ENCODE measurements at regions not wholly inside any gene's neighbourhood (a gene's known extent, or its start where the extent isn't known, plus 50 kb on each side); places are given as distances from the start of the nearest gene placed in this dataset.

GRCh38 chr11:109197656-109198055 lies 224.3 kb upstream of the C11orf87 start:
- H3K79me2 ChIP-seq (ENCODE audit: control insufficient read depth, insufficient read depth, low read length, poor library complexity), result no peaks in the 10 kb centered on the region
- no peak overlapping the region for H3K9ac ChIP-seq (ENCODE audit: low read length)
- no peaks in the 10 kb centered on the region for H3K27me3 ChIP-seq (ENCODE audit: insufficient read depth, low read length)
- peak overlapping the region; percentile 80 for H2BK12ac ChIP-seq (ENCODE audit: low read length)
- H3K4me1 ChIP-seq (ENCODE audit: control insufficient read depth in 1 of 2, insufficient read depth in 2 of 2, low read length in 2 of 2), result no peaks in the 10 kb centered on the region
- H4K8ac ChIP-seq (ENCODE audit: low read depth, low read length), result no peak overlapping the region
- peaks cover 1% of the 10 kb centered on the region for H3K9me3 ChIP-seq (ENCODE audit: insufficient read depth, low read depth, low read length)
- H3K27ac ChIP-seq (ENCODE audit: low read depth, low read length), result no peak overlapping the region
- H2BK5ac ChIP-seq (ENCODE audit: low read depth, low read length, poor library complexity), result no peak overlapping the region
- no peak overlapping the region for H4K12ac ChIP-seq (ENCODE audit: low read depth, low read length)
- no peak overlapping the region for H3K4me2 ChIP-seq (ENCODE audit: low read length)
- no peak overlapping the region for H2AK5ac ChIP-seq (ENCODE audit: low read length)
- DNase-seq, result no peak
- H3K18ac ChIP-seq (ENCODE audit: low read length), result no peak overlapping the region
- no peak overlapping the region for H3K4ac ChIP-seq (ENCODE audit: low read depth, low read length)
- no CpG with 5 or more reads among the region's 1 CpG for WGBS (ENCODE audit: extremely low coverage, insufficient coverage, insufficient read length)
- no peak overlapping the region for H2AFZ ChIP-seq (ENCODE audit: insufficient read depth, low read length, poor library complexity)
- H4K91ac ChIP-seq (ENCODE audit: low read depth, low read length), result no peak overlapping the region
- H3K36me3 ChIP-seq (ENCODE audit: control insufficient read depth in 1 of 2, insufficient read depth in 2 of 2, low read length in 2 of 2), result no peaks in the 10 kb centered on the region
- no peak overlapping the region for H2BK120ac ChIP-seq (ENCODE audit: insufficient read depth, low read length, poor library complexity)
- H3K4me3 ChIP-seq (ENCODE audit: low read depth, low read length), result no peak overlapping the region
- no peaks in the 10 kb centered on the region for H3K79me1 ChIP-seq (ENCODE audit: low read length)
- no peak overlapping the region for H3K23ac ChIP-seq (ENCODE audit: low read length)
- no peak overlapping the region for H3K14ac ChIP-seq (ENCODE audit: low read length)

GRCh38 chr11:109203176-109203575 lies 218.8 kb upstream of the C11orf87 start:
- no peak overlapping the region for H2BK12ac ChIP-seq (ENCODE audit: low read length)
- no peaks in the 10 kb centered on the region for H3K9me3 ChIP-seq (ENCODE audit: insufficient read depth, low read depth, low read length)
- H4K8ac ChIP-seq (ENCODE audit: low read depth, low read length), result no peak overlapping the region
- no peaks in the 10 kb centered on the region for H3K27me3 ChIP-seq (ENCODE audit: insufficient read depth, low read length)
- H3K14ac ChIP-seq (ENCODE audit: low read length), result no peak overlapping the region
- H3K4me2 ChIP-seq (ENCODE audit: low read length), result no peak overlapping the region
- H3K23ac ChIP-seq (ENCODE audit: low read length), result no peak overlapping the region
- no peaks in the 10 kb centered on the region for H3K79me2 ChIP-seq (ENCODE audit: control insufficient read depth, insufficient read depth, low read length, poor library complexity)
- no peak overlapping the region for H2AFZ ChIP-seq (ENCODE audit: insufficient read depth, low read length, poor library complexity)
- no peak overlapping the region for H3K4me3 ChIP-seq (ENCODE audit: low read depth, low read length)
- H3K4ac ChIP-seq (ENCODE audit: low read depth, low read length), result no peak overlapping the region
- no peaks in the 10 kb centered on the region for H3K79me1 ChIP-seq (ENCODE audit: low read length)
- H3K27ac ChIP-seq (ENCODE audit: low read depth, low read length), result no peak overlapping the region
- no peak overlapping the region for H3K9ac ChIP-seq (ENCODE audit: low read length)
- H4K12ac ChIP-seq (ENCODE audit: low read depth, low read length), result no peak overlapping the region
- no peaks in the 10 kb centered on the region for H3K36me3 ChIP-seq (ENCODE audit: control insufficient read depth in 1 of 2, insufficient read depth in 2 of 2, low read length in 2 of 2)
- H2BK120ac ChIP-seq (ENCODE audit: insufficient read depth, low read length, poor library complexity), result no peak overlapping the region
- H2BK5ac ChIP-seq (ENCODE audit: low read depth, low read length, poor library complexity), result no peak overlapping the region
- H3K4me1 ChIP-seq (ENCODE audit: control insufficient read depth in 1 of 2, insufficient read depth in 2 of 2, low read length in 2 of 2), result no peaks in the 10 kb centered on the region
- H2AK5ac ChIP-seq (ENCODE audit: low read length), result no peak overlapping the region
- H4K91ac ChIP-seq (ENCODE audit: low read depth, low read length), result no peak overlapping the region
- no peak for DNase-seq
- H3K18ac ChIP-seq (ENCODE audit: low read length), result no peak overlapping the region
- WGBS (ENCODE audit: extremely low coverage, insufficient coverage, insufficient read length), result no CpG with 5 or more reads among the region's 1 CpG

GRCh38 chr11:109205312-109205711 lies 216.7 kb upstream of the C11orf87 start:
- Histone ChIP-seq H3K4me2 (ENCODE audit: low read length) (no peak overlapping the region), H3K27me3 (ENCODE audit: insufficient read depth, low read length) (no peaks in the 10 kb centered on the region), H2BK12ac (ENCODE audit: low read length) (no peak overlapping the region), H3K23ac (ENCODE audit: low read length) (no peak overlapping the region), H2BK120ac (ENCODE audit: insufficient read depth, low read length, poor library complexity) (no peak overlapping the region), H3K4ac (ENCODE audit: low read depth, low read length) (no peak overlapping the region), H3K4me1 (ENCODE audit: control insufficient read depth in 1 of 2, insufficient read depth in 2 of 2, low read length in 2 of 2) (no peaks in the 10 kb centered on the region), H3K18ac (ENCODE audit: low read length) (no peak overlapping the region), H3K9me3 (ENCODE audit: insufficient read depth, low read depth, low read length) (no peaks in the 10 kb centered on the region), H2AFZ (ENCODE audit: insufficient read depth, low read length, poor library complexity) (no peak overlapping the region), H4K8ac (ENCODE audit: low read depth, low read length) (no peak overlapping the region), H4K12ac (ENCODE audit: low read depth, low read length) (no peak overlapping the region), H3K4me3 (ENCODE audit: low read depth, low read length) (no peak overlapping the region), H3K9ac (ENCODE audit: low read length) (no peak overlapping the region), H3K27ac (ENCODE audit: low read depth, low read length) (no peak overlapping the region), H3K79me1 (ENCODE audit: low read length) (no peaks in the 10 kb centered on the region), H3K14ac (ENCODE audit: low read length) (no peak overlapping the region), H4K91ac (ENCODE audit: low read depth, low read length) (no peak overlapping the region), H2BK5ac (ENCODE audit: low read depth, low read length, poor library complexity) (no peak overlapping the region), H3K36me3 (ENCODE audit: control insufficient read depth in 1 of 2, insufficient read depth in 2 of 2, low read length in 2 of 2) (no peaks in the 10 kb centered on the region), H2AK5ac (ENCODE audit: low read length) (no peak overlapping the region), H3K79me2 (ENCODE audit: control insufficient read depth, insufficient read depth, low read length, poor library complexity) (no peaks in the 10 kb centered on the region)
- no peak for DNase-seq
- WGBS (ENCODE audit: extremely low coverage, insufficient coverage, insufficient read length), result no CpG with 5 or more reads among the region's 1 CpG

- Histone ChIP-seq H3K27me3 (ENCODE audit: insufficient read depth, low read length) (no peaks in the 10 kb centered on the region), H3K27ac (ENCODE audit: low read depth, low read length) (no peak overlapping the region), H3K14ac (ENCODE audit: low read length) (no peak overlapping the region), H3K4me1 (ENCODE audit: control insufficient read depth in 1 of 2, insufficient read depth in 2 of 2, low read length in 2 of 2) (no peaks in the 10 kb centered on the region), H3K4ac (ENCODE audit: low read depth, low read length) (no peak overlapping the region), H2BK5ac (ENCODE audit: low read depth, low read length, poor library complexity) (no peak overlapping the region), H2AFZ (ENCODE audit: insufficient read depth, low read length, poor library complexity) (no peak overlapping the region), H2AK5ac (ENCODE audit: low read length) (no peak overlapping the region), H3K36me3 (ENCODE audit: control insufficient read depth in 1 of 2, insufficient read depth in 2 of 2, low read length in 2 of 2) (no peaks in the 10 kb centered on the region), H4K8ac (ENCODE audit: low read depth, low read length) (no peak overlapping the region), H2BK12ac (ENCODE audit: low read length) (no peak overlapping the region), H4K12ac (ENCODE audit: low read depth, low read length) (no peak overlapping the region), H4K91ac (ENCODE audit: low read depth, low read length) (no peak overlapping the region), H3K4me3 (ENCODE audit: low read depth, low read length) (no peak overlapping the region), H3K79me1 (ENCODE audit: low read length) (no peaks in the 10 kb centered on the region), H3K18ac (ENCODE audit: low read length) (no peak overlapping the region), H3K23ac (ENCODE audit: low read length) (no peak overlapping the region), H3K9me3 (ENCODE audit: insufficient read depth, low read depth, low read length) (no peaks in the 10 kb centered on the region), H2BK120ac (ENCODE audit: insufficient read depth, low read length, poor library complexity) (no peak overlapping the region), H3K79me2 (ENCODE audit: control insufficient read depth, insufficient read depth, low read length, poor library complexity) (no peaks in the 10 kb centered on the region), H3K4me2 (ENCODE audit: low read length) (no peak overlapping the region), H3K9ac (ENCODE audit: low read length) (no peak overlapping the region)
- no peak for DNase-seq
- WGBS (ENCODE audit: extremely low coverage, insufficient coverage, insufficient read length), result no CpG with 5 or more reads among the region's 2 CpGs
Measured at GRCh38 chr11:109208121-109208520, 213.9 kb upstream of the C11orf87 start.

Data from trophoblast cell (in vitro differentiated cells and primary cell).